Activated CD4-positive, alpha-beta T cell treated with anti-CD3 and anti-CD28 coated beads for 4 hours (primary cell): ENCODE measurements at regions not wholly inside any gene's neighbourhood (a gene's known extent, or its start where the extent isn't known, plus 50 kb on each side); places are given as distances from the start of the nearest gene placed in this dataset.

ENCODE experiments used
- DNase-seq, 2 donors: peaks; one replicate each; pipeline ENCODE4 v3.0.0-alpha.2; 2020

GRCh38 chr11:33615751-33616150 is 84.9 kb downstream of the C11orf91 start:
- no peak for DNase-seq

GRCh38 chr11:33613404-33613803 is 87.2 kb downstream of the C11orf91 start:
- DNase-seq, result no peak

- DNase-seq, result no peak
Measured at GRCh38 chr11:33610903-33611302, 89.7 kb downstream of the C11orf91 start.

- DNase-seq, result no peak
Measured at GRCh38 chr11:33608386-33608785, 92.2 kb downstream of the C11orf91 start.

GRCh38 chr11:33606762-33607161 is 93.9 kb downstream of the C11orf91 start:
- DNase-seq, result no peak

GRCh38 chr11:33605703-33606102 is 94.9 kb downstream of the C11orf91 start:
- no peak for DNase-seq

- no peak for DNase-seq
Measured at GRCh38 chr11:33598426-33599069, 102.1 kb downstream of the C11orf91 start.

- no peak for DNase-seq
Measured at GRCh38 chr11:33594188-33594587, 106.4 kb downstream of the C11orf91 start.

GRCh38 chr11:33590441-33590840 is 110.2 kb downstream of the C11orf91 start:
- DNase-seq, result no peak

GRCh38 chr11:33588056-33588455 is 112.6 kb downstream of the C11orf91 start:
- no peak for DNase-seq

GRCh38 chr11:33585586-33586209 is 114.9 kb downstream of the C11orf91 start:
- DNase-seq, result no peak

- no peak for DNase-seq
Measured at GRCh38 chr11:33582636-33583325, 117.8 kb downstream of the C11orf91 start.

GRCh38 chr11:33579101-33579500 is 121.5 kb downstream of the C11orf91 start:
- no peak for DNase-seq

GRCh38 chr11:33577204-33577603 is 123.4 kb downstream of the C11orf91 start:
- DNase-seq, result no peak

GRCh38 chr11:33575311-33575710 is 125.3 kb downstream of the C11orf91 start:
- DNase-seq, result no peak

- no peak for DNase-seq
Measured at GRCh38 chr11:33574331-33574730, 126.3 kb downstream of the C11orf91 start.

GRCh38 chr11:33569333-33569732 is 131.3 kb downstream of the C11orf91 start:
- DNase-seq, result no peak

GRCh38 chr11:33567004-33567403 is 133.6 kb downstream of the C11orf91 start:
- DNase-seq, result no peak

- no peak for DNase-seq
Measured at GRCh38 chr11:33564856-33565453, 135.7 kb downstream of the C11orf91 start.

GRCh38 chr11:33560729-33561128 is 139.9 kb downstream of the C11orf91 start:
- DNase-seq, result no peak

GRCh38 chr11:33559567-33559966 is 141.1 kb downstream of the C11orf91 start:
- no peak for DNase-seq

- DNase-seq, result no peak
Measured at GRCh38 chr11:33558097-33558496, 142.5 kb downstream of the C11orf91 start.

GRCh38 chr11:33557201-33557600 is 143.4 kb downstream of the C11orf91 start:
- DNase-seq, result no peak

- no peak for DNase-seq
Measured at GRCh38 chr11:33554219-33554618, 146.4 kb downstream of the C11orf91 start.
